ENCODE measurements at regions not wholly inside any gene's neighbourhood (a gene's known extent, or its start where the extent isn't known, plus 50 kb on each side); places are given as distances from the start of the nearest gene placed in this dataset.

DNA sequence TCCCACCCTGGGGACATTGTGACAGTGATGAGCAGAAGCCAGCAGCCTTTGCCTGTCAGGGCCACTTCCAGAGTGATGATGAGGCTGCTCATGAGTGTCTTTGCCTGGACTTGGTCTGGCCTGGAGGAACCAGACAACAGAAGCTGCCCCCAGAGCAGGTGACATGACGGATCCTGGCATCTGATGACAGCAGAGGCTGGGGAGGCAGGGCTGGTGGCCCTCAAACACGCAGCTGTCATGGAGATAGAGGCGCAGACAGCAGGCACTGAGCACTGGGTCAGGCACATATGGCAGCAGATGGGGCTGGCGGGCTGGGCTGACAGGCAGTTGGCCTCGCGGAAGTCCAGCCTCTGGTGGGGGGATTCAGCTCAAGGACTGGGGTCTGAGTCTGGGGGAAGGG is 66.4 kb upstream of the STUM start:
- no TSS peak for BruUV-seq (replicated peaks)
- TF ChIP-seq, protein P1, sequence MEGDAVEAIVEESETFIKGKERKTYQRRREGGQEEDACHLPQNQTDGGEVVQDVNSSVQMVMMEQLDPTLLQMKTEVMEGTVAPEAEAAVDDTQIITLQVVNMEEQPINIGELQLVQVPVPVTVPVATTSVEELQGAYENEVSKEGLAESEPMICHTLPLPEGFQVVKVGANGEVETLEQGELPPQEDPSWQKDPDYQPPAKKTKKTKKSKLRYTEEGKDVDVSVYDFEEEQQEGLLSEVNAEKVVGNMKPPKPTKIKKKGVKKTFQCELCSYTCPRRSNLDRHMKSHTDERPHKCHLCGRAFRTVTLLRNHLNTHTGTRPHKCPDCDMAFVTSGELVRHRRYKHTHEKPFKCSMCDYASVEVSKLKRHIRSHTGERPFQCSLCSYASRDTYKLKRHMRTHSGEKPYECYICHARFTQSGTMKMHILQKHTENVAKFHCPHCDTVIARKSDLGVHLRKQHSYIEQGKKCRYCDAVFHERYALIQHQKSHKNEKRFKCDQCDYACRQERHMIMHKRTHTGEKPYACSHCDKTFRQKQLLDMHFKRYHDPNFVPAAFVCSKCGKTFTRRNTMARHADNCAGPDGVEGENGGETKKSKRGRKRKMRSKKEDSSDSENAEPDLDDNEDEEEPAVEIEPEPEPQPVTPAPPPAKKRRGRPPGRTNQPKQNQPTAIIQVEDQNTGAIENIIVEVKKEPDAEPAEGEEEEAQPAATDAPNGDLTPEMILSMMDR (IDR thresholded peaks at IDR 0.05 in 2 of 3, conservative IDR thresholded peaks at IDR 0.05 in 1 of 3; ENCODE audit: borderline replicate concordance in 1 of 3, insufficient read depth in 1 of 3, low read depth in 2 of 3, low read length in 2 of 3), result no peak
- no peak for TF ChIP-seq ZFX (IDR thresholded peaks at IDR 0.05)
- no peak for TF ChIP-seq SP1 (IDR thresholded peaks at IDR 0.05; ENCODE audit: low read depth)
- TF ChIP-seq CEBPB (IDR thresholded peaks at IDR 0.05; ENCODE audit: low read depth), result no peak
- TF ChIP-seq, protein P2, sequence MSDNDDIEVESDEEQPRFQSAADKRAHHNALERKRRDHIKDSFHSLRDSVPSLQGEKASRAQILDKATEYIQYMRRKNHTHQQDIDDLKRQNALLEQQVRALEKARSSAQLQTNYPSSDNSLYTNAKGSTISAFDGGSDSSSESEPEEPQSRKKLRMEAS (IDR thresholded peaks at IDR 0.05), result no peak
- TF ChIP-seq, protein P3, sequence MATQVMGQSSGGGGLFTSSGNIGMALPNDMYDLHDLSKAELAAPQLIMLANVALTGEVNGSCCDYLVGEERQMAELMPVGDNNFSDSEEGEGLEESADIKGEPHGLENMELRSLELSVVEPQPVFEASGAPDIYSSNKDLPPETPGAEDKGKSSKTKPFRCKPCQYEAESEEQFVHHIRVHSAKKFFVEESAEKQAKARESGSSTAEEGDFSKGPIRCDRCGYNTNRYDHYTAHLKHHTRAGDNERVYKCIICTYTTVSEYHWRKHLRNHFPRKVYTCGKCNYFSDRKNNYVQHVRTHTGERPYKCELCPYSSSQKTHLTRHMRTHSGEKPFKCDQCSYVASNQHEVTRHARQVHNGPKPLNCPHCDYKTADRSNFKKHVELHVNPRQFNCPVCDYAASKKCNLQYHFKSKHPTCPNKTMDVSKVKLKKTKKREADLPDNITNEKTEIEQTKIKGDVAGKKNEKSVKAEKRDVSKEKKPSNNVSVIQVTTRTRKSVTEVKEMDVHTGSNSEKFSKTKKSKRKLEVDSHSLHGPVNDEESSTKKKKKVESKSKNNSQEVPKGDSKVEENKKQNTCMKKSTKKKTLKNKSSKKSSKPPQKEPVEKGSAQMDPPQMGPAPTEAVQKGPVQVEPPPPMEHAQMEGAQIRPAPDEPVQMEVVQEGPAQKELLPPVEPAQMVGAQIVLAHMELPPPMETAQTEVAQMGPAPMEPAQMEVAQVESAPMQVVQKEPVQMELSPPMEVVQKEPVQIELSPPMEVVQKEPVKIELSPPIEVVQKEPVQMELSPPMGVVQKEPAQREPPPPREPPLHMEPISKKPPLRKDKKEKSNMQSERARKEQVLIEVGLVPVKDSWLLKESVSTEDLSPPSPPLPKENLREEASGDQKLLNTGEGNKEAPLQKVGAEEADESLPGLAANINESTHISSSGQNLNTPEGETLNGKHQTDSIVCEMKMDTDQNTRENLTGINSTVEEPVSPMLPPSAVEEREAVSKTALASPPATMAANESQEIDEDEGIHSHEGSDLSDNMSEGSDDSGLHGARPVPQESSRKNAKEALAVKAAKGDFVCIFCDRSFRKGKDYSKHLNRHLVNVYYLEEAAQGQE (IDR thresholded peaks at IDR 0.05; ENCODE audit: low read depth), result no peak
- no peak for TF ChIP-seq TCF7L2 (IDR thresholded peaks at IDR 0.05; ENCODE audit: borderline replicate concordance, extremely low read depth, insufficient read depth, insufficient read length)
- TF ChIP-seq CBX3 (IDR thresholded peaks at IDR 0.05; ENCODE audit: low read depth), result no peak
- no peak for TF ChIP-seq EGR1 (IDR thresholded peaks at IDR 0.05; ENCODE audit: low read depth)
- TF ChIP-seq EZH2phosphoT487 (IDR thresholded peaks at IDR 0.05; ENCODE audit: borderline replicate concordance), result no peak
- no peak for TF ChIP-seq ZNF274 (IDR thresholded peaks at IDR 0.05; ENCODE audit: low read depth, low read length)
- TF ChIP-seq SIN3A (IDR thresholded peaks at IDR 0.05; ENCODE audit: low read depth), result no peak
- TF ChIP-seq JUND (IDR thresholded peaks at IDR 0.05), result no peak
- TF ChIP-seq SRF (IDR thresholded peaks at IDR 0.05; ENCODE audit: low read depth), result no peak
- no peak for TF ChIP-seq EZH2 (IDR thresholded peaks at IDR 0.05)
- TF ChIP-seq FOSL1 (IDR thresholded peaks at IDR 0.05; ENCODE audit: low read depth), result no peak
- no peak for TF ChIP-seq POLR2A (IDR thresholded peaks at IDR 0.05; ENCODE audit: borderline replicate concordance, extremely low read depth, insufficient read depth, insufficient read length)
- Histone ChIP-seq H3K36me3 (ENCODE audit: control insufficient read depth in 1 of 2, insufficient read depth in 2 of 2, low read length in 2 of 2) (no peaks in the 10 kb centered on the region), H3K9me2 (ENCODE audit: insufficient read depth) (no peaks in the 10 kb centered on the region), H3K4me1 (ENCODE audit: control insufficient read depth in 1 of 2, insufficient read depth in 2 of 2, low read length in 2 of 2) (no peaks in the 10 kb centered on the region), H3K9ac (ENCODE audit: low read length) (no peak overlapping the region), H3K79me2 (ENCODE audit: insufficient read depth, low read length) (no peaks in the 10 kb centered on the region), H3K27me3 (ENCODE audit: insufficient read depth, low read length) (peaks cover 16% of the 10 kb centered on the region), H4K20me1 (ENCODE audit: insufficient read depth) (no peaks in the 10 kb centered on the region), H2AFZ (ENCODE audit: low read depth, low read length, poor library complexity, severe bottlenecking) (no peak overlapping the region), H3K27ac (ENCODE audit: low read depth, low read length) (no peak overlapping the region), H3K4me3 (replicated peaks in 1 of 2; ENCODE audit: low read depth in 1 of 2, low read length in 2 of 2) (no peak overlapping the region), H3K9me3 (ENCODE audit: control insufficient read depth in 1 of 2, insufficient read depth in 1 of 2, low read depth in 1 of 2, low read length in 2 of 2) (no peaks in the 10 kb centered on the region), H3K4me2 (ENCODE audit: low read length) (no peak overlapping the region)
- CTCF ChIA-PET, result no interaction called here
- ATAC-seq (no peak), DNase-seq (ENCODE audit: low read depth, low spot score) (no peak)
- RAD21 ChIA-PET (ENCODE audit: low non-redundant PET in 1 of 2, low total read pairs in 2 of 2, uncharacterized antibody in 2 of 2, unreplicated experiment in 2 of 2), result no interaction called here
- intact Hi-C loops (cut with micrococcal nuclease), result no loop called here
- POLR2A ChIA-PET, result no interaction called here

Data from HCT116 (cell line).